HepG2 (cell line): ENCODE measurements at regions not wholly inside any gene's neighbourhood (a gene's known extent, or its start where the extent isn't known, plus 50 kb on each side); places are given as distances from the start of the nearest gene placed in this dataset.
A peak's percentile ranks its signal among the peaks of the same experiment; 100 is the strongest.

ENCODE experiments used
- ERF ChIP-seq: IDR thresholded peaks from 2 replicates; pipeline ENCODE4 v1.6.1; 2018; ENCODE audit warnings: missing biosample characterization, missing genetic modification reagents
- GATAD2A ChIP-seq: IDR thresholded peaks from 2 replicates; pipeline ENCODE4 v1.6.1; 2016
- HINFP ChIP-seq: sonication (generic); formaldehyde crosslinking; IDR thresholded peaks from 2 replicates; pipeline ENCODE4 v1.4.0; 2020; ENCODE audit warnings: low read depth, mild to moderate bottlenecking, missing genetic modification reagents
- IKZF1 ChIP-seq: fragments of 450-650 bp; IDR thresholded peaks from 2 replicates; pipeline ENCODE4 v1.7.1; 2016
- MED13 ChIP-seq: sonication (generic); formaldehyde crosslinking; IDR thresholded peaks from 2 replicates; pipeline ENCODE4 v1.5.0; 2020; ENCODE audit warnings: missing genetic modification reagents
- MTF2 ChIP-seq: sonication (generic); formaldehyde crosslinking; IDR thresholded peaks from 2 replicates; pipeline ENCODE4 v1.5.0; 2020; ENCODE audit warnings: missing genetic modification reagents, borderline replicate concordance
- ONECUT2 ChIP-seq: sonication (generic); formaldehyde crosslinking; IDR thresholded peaks from 2 replicates; pipeline ENCODE4 v1.4.0; 2020; ENCODE audit warnings: missing genetic modification reagents
- REST ChIP-seq, 2 experiments: IDR thresholded peaks; 2 replicates each; pipeline ENCODE4 v1.6.1; 2011 to 2012; ENCODE audit warnings: low read length in 2 of 2, borderline replicate concordance in 1 of 2, low read depth in 1 of 2, mild to moderate bottlenecking in 1 of 2, moderate library complexity in 1 of 2
- SALL1 ChIP-seq: sonication (generic); formaldehyde crosslinking; IDR thresholded peaks from 2 replicates; pipeline ENCODE4 v1.8.0; 2022; ENCODE audit warnings: mild to moderate bottlenecking, missing genetic modification reagents
- SYNCRIP ChIP-seq: fragments of 200-400 bp; formaldehyde crosslinking; IDR thresholded peaks from 2 replicates; pipeline ENCODE4 v1.6.1; 2018; ENCODE audit warnings: mild to moderate bottlenecking, low read depth, low read length; ENCODE audit not compliant: insufficient read depth
- ZFP36L1 ChIP-seq: sonication (generic); formaldehyde crosslinking; IDR thresholded peaks from 2 replicates; pipeline ENCODE4 v1.8.0; 2022; ENCODE audit warnings: mild to moderate bottlenecking, missing genetic modification reagents, moderate library complexity
- ZFP82 ChIP-seq: sonication (generic); formaldehyde crosslinking; IDR thresholded peaks from 2 replicates; pipeline ENCODE4 v1.5.1; 2020; ENCODE audit warnings: mild to moderate bottlenecking, missing genetic modification reagents, borderline replicate concordance
- ZNF121 ChIP-seq: sonication (generic); formaldehyde crosslinking; IDR thresholded peaks from 2 replicates; pipeline ENCODE4 v1.5.0; 2020; ENCODE audit warnings: mild to moderate bottlenecking, missing genetic modification reagents
- ZNF205 ChIP-seq: IDR thresholded peaks from 2 replicates; pipeline ENCODE4 v1.6.1; 2018; ENCODE audit warnings: missing biosample characterization, missing genetic modification reagents
- ZNF24 ChIP-seq: fragments of 450-650 bp; IDR thresholded peaks from 2 replicates; pipeline ENCODE4 v1.6.1; 2017; ENCODE audit warnings: antibody characterized with exemption, mild to moderate bottlenecking
- ZNF331 ChIP-seq: sonication (generic); formaldehyde crosslinking; IDR thresholded peaks from 2 replicates; pipeline ENCODE4 v1.4.0; 2020; ENCODE audit warnings: missing genetic modification reagents
- ZNF83 ChIP-seq: sonication (generic); formaldehyde crosslinking; IDR thresholded peaks from 2 replicates; pipeline ENCODE4 v1.4.0; 2020; ENCODE audit warnings: missing genetic modification reagents, mild to moderate bottlenecking, borderline replicate concordance
- ZNF841 ChIP-seq: sonication (generic); formaldehyde crosslinking; IDR thresholded peaks from 2 replicates; pipeline ENCODE4 v1.8.1; 2023; ENCODE audit warnings: missing genetic modification reagents, borderline replicate concordance
- ZNF883 ChIP-seq: sonication (generic); formaldehyde crosslinking; IDR thresholded peaks from 2 replicates; pipeline ENCODE4 v1.5.1; 2020; ENCODE audit warnings: mild to moderate bottlenecking, missing genetic modification reagents; ENCODE audit errors: not compliant biosample characterization
- TF ChIP-seq, protein P1 (sequence below): sonication (generic); formaldehyde crosslinking; IDR thresholded peaks from 2 replicates; pipeline ENCODE4 v1.8.0; 2022; ENCODE audit warnings: low read depth, missing genetic modification reagents
- TF ChIP-seq, protein P2 (sequence below): sonication (generic); formaldehyde crosslinking; IDR thresholded peaks from 2 replicates; pipeline ENCODE4 v1.9.0; 2021; ENCODE audit warnings: missing genetic modification reagents, mild to moderate bottlenecking, borderline replicate concordance

GRCh38 chr6:134822920-134823709 lies 126.8 kb downstream of the ALDH8A1 start (continued):
- TF ChIP-seq REST (IDR thresholded peaks at IDR 0.05; ENCODE audit: borderline replicate concordance in 1 of 2, low read depth in 1 of 2, low read length in 2 of 2) = no peak
- TF ChIP-seq MTF2 (CRISPR knock-in tag) = no peak
- TF ChIP-seq MED13 = no peak
- TF ChIP-seq, protein P1, sequence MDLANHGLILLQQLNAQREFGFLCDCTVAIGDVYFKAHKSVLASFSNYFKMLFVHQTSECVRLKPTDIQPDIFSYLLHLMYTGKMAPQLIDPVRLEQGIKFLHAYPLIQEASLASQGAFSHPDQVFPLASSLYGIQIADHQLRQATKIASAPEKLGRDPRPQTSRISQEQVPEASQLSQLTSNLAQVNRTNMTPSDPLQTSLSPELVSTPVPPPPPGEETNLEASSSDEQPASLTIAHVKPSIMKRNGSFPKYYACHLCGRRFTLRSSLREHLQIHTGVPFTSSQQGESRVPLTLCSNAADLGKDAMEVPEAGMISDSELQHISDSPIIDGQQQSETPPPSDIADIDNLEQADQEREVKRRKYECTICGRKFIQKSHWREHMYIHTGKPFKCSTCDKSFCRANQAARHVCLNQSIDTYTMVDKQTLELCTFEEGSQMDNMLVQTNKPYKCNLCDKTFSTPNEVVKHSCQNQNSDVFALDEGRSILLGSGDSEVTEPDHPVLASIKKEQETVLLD (CRISPR knock-in tag) = no peak
- peak; percentile 17; the same call in 1 of the 2 replicates for TF ChIP-seq SALL1 (CRISPR knock-in tag)
- no peak for TF ChIP-seq IKZF1
- TF ChIP-seq ONECUT2 (CRISPR knock-in tag) = no peak
- TF ChIP-seq GATAD2A (CRISPR knock-in tag) = no peak
- TF ChIP-seq SYNCRIP = no peak
- TF ChIP-seq ZNF841 (CRISPR knock-in tag) = no peak
- TF ChIP-seq ZNF331 (CRISPR knock-in tag) = no peak
- TF ChIP-seq ZNF24 = 0 out of 2 replicates have a peak, but pooled peaks have one; percentile 69
- TF ChIP-seq ZNF883 (CRISPR knock-in tag) = no peak
- TF ChIP-seq HINFP (CRISPR knock-in tag) = no peak
- no peak for TF ChIP-seq ZNF83 (CRISPR knock-in tag)
- 0 out of 2 replicates have a peak, but pooled peaks have one; percentile 38 for TF ChIP-seq ERF (CRISPR knock-in tag)
- TF ChIP-seq, protein P2, sequence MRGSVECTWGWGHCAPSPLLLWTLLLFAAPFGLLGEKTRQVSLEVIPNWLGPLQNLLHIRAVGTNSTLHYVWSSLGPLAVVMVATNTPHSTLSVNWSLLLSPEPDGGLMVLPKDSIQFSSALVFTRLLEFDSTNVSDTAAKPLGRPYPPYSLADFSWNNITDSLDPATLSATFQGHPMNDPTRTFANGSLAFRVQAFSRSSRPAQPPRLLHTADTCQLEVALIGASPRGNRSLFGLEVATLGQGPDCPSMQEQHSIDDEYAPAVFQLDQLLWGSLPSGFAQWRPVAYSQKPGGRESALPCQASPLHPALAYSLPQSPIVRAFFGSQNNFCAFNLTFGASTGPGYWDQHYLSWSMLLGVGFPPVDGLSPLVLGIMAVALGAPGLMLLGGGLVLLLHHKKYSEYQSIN (CRISPR knock-in tag) = no peak
- no peak for TF ChIP-seq ZFP82 (CRISPR knock-in tag)
- TF ChIP-seq ZFP36L1 (CRISPR knock-in tag) = no peak
- no peak for TF ChIP-seq ZNF205 (CRISPR knock-in tag)
- no peak for TF ChIP-seq ZNF121 (CRISPR knock-in tag)
